M059J (cell line): ENCODE measurements at regions not wholly inside any gene's neighbourhood (a gene's known extent, or its start where the extent isn't known, plus 50 kb on each side); places are given as distances from the start of the nearest gene placed in this dataset.
A peak's percentile ranks its signal among the peaks of the same experiment; 100 is the strongest.
"Not testable (repeated sequence)": the region's sequence is repeated elsewhere in the genome, so short reads cannot be mapped to it uniquely, and the experiment has no call there.

Source experiments
- DNase-seq: peaks from one replicate; pipeline ENCODE4 v3.0.0-alpha.2; 2012; ENCODE audit warnings: low read depth

DNA sequence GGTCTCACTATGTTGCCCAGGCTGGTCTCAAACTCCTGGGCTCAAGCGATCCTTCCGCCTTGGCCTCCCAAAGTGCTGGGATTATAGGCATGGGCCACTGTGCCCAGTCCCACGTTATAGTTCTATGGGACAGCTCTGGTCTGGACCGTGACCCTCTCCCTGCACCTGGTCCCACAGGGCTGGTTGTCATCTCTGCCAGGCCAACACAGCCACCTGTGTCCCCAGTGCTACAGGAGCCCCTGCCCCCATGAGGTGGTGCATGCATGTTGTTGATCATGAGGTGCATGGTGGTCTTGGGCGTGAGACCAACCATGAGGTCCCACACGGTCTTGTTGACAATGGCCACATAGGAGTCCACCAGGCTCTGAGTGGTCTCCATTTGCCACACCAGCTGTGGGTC lies 51.0 kb upstream of the UBE2Q2 start:
- not testable (repeated sequence) for DNase-seq

- no peak for DNase-seq
These were observed 51.9 kb upstream of the UBE2Q2 start for GRCh38 chr15:75791337-75791713.

DNA sequence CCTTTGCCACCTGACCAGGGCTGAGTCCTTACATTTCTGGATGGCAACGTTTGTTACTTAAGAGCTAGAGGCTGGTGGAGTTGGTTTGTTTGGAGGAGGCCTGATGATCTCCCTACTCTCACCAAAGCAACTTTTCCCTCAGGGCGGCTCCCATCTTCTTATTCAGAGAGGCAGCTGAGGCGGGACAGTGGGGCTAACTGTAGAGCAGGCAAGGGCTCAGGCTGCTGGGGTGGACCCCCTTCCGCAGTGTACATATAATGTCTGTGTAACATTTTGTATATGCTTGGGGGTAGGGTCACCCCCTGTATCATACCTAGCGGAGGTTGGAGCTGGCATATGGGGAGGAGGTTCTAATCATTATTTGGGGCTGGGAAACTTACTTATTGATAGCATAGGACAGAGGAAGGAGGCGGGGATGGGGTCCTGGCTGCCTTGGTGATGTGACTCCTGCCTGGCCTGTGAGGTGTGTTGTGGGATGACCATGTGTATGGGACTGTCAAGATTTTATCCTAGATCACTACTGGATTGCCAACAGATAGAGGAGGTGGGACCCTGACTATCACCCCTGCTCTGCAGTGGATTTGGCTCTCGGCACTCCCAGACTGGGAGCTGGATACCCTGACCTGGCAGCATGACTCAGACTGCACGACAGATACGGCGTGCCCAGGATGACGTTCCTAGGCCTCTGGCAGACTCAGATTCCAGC lies 52.5 kb upstream of the UBE2Q2 start:
- DNase-seq = peak; percentile 4

GRCh38 chr15:75786575-75786947 lies 56.7 kb upstream of the UBE2Q2 start:
- no peak for DNase-seq

GRCh38 chr15:75785771-75786574 lies 57.3 kb upstream of the UBE2Q2 start:
- DNase-seq = peak; percentile 3

GRCh38 chr15:75784511-75785480 lies 58.5 kb upstream of the UBE2Q2 start:
- not testable (repeated sequence) for DNase-seq

- not testable (repeated sequence) for DNase-seq
These were observed 59.7 kb upstream of the UBE2Q2 start for GRCh38 chr15:75783566-75783965.

DNA sequence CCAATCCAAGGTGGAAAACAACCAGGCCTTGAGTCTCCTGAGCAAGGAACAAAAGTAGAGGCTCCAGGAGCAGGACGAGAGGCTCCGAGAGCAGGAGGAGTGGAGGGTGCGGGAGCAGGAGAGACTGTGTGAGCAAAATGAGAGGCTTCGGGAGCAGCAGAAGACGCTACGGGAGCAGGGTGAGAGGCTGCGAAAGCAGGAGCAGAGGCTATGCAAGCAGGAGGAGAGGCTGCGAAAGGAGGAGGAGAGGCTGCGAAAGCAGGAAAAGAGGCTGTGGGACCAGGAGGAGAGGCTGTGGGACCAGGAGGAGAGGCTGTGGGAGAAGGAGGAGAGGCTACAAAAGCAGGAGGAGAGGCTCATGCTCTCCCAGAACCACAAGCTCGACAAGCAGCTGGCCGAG lies 60.3 kb upstream of the UBE2Q2 start:
- no peak for DNase-seq

- DNase-seq = not testable (repeated sequence)
These were observed 62.3 kb upstream of the UBE2Q2 start for GRCh38 chr15:75780995-75781394.

- DNase-seq = no peak
These were observed 63.7 kb upstream of the UBE2Q2 start for GRCh38 chr15:75779504-75779903.

- peak; percentile 71 for DNase-seq
These were observed 64.4 kb upstream of the CSPG4 start for GRCh38 chr15:75776871-75777610.

DNA sequence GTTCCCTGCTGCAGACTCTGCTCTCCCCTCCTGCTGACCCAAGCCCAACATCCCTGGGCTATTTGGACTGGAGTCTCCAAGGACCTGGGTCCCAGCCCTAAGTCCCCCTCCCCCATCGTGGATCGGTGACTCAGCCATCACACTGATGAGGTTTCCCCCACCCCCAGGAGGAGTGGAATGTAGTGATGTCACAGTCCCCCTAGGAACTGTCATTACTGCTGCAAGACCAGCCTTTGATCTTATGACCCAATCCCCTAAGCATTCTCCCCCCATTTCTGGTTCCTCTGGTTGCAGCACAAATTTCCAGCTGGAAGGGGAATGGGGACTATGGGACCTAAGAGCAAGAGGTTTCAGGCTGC lies 63.4 kb upstream of the CSPG4 start:
- peak; percentile 51 for DNase-seq

- peak; percentile 21 for DNase-seq
These were observed 62.8 kb upstream of the CSPG4 start for GRCh38 chr15:75775296-75776064.

DNA sequence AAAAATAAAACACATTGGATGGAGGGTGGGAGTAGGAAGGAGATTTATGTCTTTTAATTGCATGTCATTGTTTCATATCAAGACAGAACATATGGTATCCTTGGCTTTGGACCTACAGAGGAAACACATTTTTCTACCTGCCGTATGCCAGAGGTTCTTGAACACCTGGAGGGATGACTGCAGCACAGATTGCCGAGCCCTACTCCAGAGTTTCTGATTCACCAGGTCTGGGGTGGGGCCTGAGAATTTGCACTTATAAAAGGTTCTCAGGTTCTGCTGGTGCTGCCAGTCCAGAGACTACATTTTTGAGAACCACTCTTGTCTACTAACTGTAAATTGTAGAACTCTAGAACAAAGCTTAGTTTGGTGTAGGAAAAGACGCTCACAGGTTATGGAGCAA lies 61.3 kb upstream of the CSPG4 start:
- DNase-seq = not testable (repeated sequence)

- DNase-seq = not testable (repeated sequence)
These were observed 58.4 kb upstream of the CSPG4 start for GRCh38 chr15:75771054-75771453.

GRCh38 chr15:75770131-75770530 lies 57.5 kb upstream of the CSPG4 start:
- no peak for DNase-seq

GRCh38 chr15:75768526-75768925 lies 55.9 kb upstream of the CSPG4 start:
- not testable (repeated sequence) for DNase-seq

- DNase-seq = not testable (repeated sequence)
These were observed 53.1 kb upstream of the CSPG4 start for GRCh38 chr15:75765551-75766305.

DNA sequence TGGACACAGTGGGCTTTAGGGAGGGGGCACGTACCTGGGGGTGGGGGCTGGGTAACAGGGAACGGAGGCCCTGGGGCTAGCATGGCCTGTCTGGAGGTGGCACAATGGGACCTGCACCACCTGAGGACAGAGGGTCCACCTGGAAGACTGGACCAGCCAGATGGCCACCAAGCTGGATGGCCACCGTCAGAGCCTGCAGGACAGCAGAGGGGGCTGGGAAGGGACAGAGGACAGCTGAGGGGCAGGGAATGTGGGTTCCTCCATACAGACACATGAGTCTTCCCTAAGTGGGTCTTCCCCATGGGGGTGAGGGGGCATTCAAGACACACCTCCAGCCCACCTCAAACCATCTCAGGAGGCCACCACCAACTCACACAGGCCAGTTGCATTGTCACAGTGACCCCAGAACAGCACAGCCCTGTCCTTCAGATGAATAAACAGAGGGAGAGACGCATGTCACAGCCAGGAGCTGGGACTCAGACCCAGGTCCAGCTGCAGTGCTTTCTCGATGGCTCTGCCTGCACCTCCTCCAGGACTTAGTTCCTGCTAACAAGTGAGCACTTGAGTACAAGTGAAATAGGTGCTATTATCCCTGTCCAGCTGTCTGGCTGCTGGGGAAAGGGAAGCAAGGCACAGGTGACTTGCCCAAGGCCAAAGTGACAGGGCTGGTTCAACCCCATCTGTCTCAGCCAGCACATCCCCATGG lies 52.4 kb upstream of the CSPG4 start:
- DNase-seq = not testable (repeated sequence)
